ENCODE measurements at regions not wholly inside any gene's neighbourhood (a gene's known extent, or its start where the extent isn't known, plus 50 kb on each side); places are given as distances from the start of the nearest gene placed in this dataset.

DNA sequence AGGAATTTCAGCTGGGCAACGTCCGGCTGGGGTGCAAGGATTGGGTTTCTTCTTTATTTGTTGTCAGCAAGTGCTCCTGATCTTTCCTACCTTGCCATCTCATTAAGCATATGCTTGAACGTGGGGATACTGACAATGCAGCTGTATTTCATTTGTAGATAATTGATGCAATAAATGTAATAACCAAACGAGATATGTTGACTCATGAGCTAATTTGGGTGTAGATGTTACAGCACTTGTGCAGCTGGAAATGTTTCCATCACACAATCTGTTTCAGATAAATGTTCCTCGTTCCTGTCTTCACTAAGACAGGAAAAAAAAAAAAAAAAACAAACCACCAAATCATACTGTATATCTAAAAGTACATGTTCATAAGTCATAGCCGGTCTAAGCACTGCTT lies 123.8 kb downstream of the DMRT2 start:
- TF ChIP-seq POLR2A (IDR thresholded peaks at IDR 0.05) = no peak
- TF ChIP-seq, protein P1, sequence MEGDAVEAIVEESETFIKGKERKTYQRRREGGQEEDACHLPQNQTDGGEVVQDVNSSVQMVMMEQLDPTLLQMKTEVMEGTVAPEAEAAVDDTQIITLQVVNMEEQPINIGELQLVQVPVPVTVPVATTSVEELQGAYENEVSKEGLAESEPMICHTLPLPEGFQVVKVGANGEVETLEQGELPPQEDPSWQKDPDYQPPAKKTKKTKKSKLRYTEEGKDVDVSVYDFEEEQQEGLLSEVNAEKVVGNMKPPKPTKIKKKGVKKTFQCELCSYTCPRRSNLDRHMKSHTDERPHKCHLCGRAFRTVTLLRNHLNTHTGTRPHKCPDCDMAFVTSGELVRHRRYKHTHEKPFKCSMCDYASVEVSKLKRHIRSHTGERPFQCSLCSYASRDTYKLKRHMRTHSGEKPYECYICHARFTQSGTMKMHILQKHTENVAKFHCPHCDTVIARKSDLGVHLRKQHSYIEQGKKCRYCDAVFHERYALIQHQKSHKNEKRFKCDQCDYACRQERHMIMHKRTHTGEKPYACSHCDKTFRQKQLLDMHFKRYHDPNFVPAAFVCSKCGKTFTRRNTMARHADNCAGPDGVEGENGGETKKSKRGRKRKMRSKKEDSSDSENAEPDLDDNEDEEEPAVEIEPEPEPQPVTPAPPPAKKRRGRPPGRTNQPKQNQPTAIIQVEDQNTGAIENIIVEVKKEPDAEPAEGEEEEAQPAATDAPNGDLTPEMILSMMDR (IDR thresholded peaks at IDR 0.05) = no peak

All from Peyer's patch (tissue), 4 donors.